ENCODE measurements at regions not wholly inside any gene's neighbourhood (a gene's known extent, or its start where the extent isn't known, plus 50 kb on each side); places are given as distances from the start of the nearest gene placed in this dataset.
"Not testable (repeated sequence)": the region's sequence is repeated elsewhere in the genome, so short reads cannot be mapped to it uniquely, and the experiment has no call there.

DNA sequence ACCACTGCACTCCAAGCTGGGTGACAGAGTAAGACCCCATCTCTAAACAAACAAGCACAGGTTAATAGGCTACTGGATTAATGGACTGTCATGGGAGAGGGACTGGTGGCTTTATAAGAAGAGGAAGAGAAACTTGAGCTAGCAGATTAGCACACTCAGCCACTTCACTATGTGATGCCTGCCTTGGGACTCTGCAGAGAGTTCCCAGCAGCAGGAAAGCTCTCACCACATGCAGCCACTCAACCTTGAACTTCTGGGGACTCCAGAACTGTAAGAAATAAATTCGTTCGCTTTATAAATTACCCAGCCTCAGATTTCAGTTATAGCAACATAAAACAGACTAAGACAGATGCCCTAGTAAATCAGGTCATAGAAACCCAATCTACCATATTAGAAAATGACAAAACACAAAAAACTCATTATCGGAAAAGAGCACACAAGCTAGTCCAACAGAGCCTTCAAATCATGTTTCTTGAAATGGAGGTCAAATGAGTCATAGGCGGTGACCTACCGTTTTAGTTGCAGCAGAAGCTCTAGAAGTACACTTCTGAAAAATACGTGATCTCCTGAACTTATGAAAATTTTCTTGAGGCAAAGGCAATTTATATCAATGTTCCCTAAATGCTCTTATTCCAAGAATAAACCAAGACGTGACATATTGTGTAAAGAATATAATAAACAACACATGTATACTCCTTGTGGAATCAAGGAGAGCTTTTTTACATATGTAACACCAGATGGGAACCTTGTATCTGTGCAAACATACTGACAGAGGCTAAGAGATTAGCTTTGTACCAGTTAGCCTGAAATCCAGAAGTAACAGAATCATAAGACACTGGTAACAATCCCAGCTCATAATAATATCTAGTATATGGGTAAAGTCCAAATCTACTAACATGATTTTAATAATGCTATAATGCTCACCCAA lies 340.9 kb upstream of the SGCG start:
- Histone ChIP-seq H3K27me3 (replicated peaks; ENCODE audit: insufficient read depth) (no peaks in the 10 kb centered on the region), H3K4me3 (no peak overlapping the region), H3K36me3 (no peaks in the 10 kb centered on the region), H3K4me1 (ENCODE audit: control insufficient read depth in 1 of 2, low read depth in 2 of 2) (peaks cover 0 to 7% of the 10 kb centered on the region in 2 donors), H3K27ac (no peak overlapping the region), H3K9me3 (no peaks in the 10 kb centered on the region)
- ATAC-seq (ENCODE audit: insufficient number of reproducible peaks, low FRiP score, low read depth) (no peak), DNase-seq (ENCODE audit: low spot score) (no peak)
- no peak for TF ChIP-seq CTCF (IDR thresholded peaks at IDR 0.05)

GRCh38 chr13:22846551-22846950 lies 334.2 kb upstream of the SGCG start:
- no peak for ATAC-seq (ENCODE audit: insufficient number of reproducible peaks, low FRiP score, low read depth)
- H3K9me3 ChIP-seq: no peaks in the 10 kb centered on the region
- no peak for TF ChIP-seq CTCF (IDR thresholded peaks at IDR 0.05)
- H3K4me3 ChIP-seq: no peak overlapping the region
- H3K27ac ChIP-seq: no peak overlapping the region
- H3K4me1 ChIP-seq (ENCODE audit: control insufficient read depth in 1 of 2, low read depth in 2 of 2): no peaks in the 10 kb centered on the region
- no peaks in the 10 kb centered on the region for H3K27me3 ChIP-seq (replicated peaks; ENCODE audit: insufficient read depth)
- no peak for DNase-seq (ENCODE audit: low spot score)
- no peaks in the 10 kb centered on the region for H3K36me3 ChIP-seq

DNA sequence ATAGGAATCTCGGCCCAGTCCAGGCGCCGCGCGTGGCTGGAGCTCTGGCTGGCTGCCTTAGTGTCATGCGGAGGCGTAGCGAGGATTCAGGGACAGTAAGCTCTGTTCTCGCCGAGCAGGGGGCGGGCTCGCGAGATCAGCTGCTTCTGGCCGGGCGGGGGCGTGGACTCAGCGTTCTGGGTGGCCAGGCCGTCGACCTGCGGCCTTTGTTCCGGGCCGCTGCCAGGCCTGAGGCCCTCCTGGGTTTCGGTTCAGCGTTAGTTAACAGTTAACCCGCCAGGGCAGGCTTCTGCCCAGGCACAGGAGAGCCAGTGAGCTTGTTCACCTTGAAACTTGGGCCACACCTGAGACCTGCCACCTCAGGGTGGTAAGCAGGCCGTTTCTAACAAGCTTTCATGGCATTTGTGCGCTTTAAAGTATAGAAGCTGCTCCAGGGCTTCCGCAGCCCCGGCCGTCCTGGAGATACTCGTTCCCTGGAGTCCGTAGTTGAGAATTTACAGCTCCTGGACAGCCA lies 332.2 kb upstream of the SGCG start:
- no peak for ATAC-seq (ENCODE audit: insufficient number of reproducible peaks, low FRiP score, low read depth)
- Histone ChIP-seq H3K4me1 (ENCODE audit: control insufficient read depth in 1 of 2, low read depth in 2 of 2) (no peaks in the 10 kb centered on the region), H3K27me3 (replicated peaks; ENCODE audit: insufficient read depth) (no peaks in the 10 kb centered on the region), H3K36me3 (no peaks in the 10 kb centered on the region), H3K4me3 (no peak overlapping the region), H3K9me3 (no peaks in the 10 kb centered on the region), H3K27ac (no peak overlapping the region)
- no peak for TF ChIP-seq CTCF (IDR thresholded peaks at IDR 0.05)
- DNase-seq (ENCODE audit: low spot score): no peak

DNA sequence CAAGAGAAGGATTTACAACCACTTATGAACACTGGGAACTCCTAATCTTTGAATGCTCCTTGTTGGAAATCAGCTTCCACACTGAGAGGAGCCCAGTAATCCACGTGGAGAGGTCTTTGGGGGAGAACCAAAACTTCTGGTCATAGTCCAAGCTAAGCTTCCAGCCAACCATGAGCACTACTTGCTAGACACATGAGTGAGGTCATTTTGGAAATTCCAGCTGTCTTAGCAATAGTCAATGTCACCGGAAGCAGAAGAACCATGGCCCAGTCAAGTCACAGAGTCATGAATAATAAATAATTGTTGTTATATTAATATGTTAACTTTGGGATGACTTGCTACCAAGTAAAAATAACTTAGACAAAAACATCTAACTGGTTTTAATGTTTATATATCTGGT lies 324.9 kb upstream of the SGCG start:
- Histone ChIP-seq H3K27me3 (replicated peaks; ENCODE audit: insufficient read depth) (no peaks in the 10 kb centered on the region), H3K4me1 (ENCODE audit: control insufficient read depth in 1 of 2, low read depth in 2 of 2) (no peaks in the 10 kb centered on the region), H3K36me3 (no peaks in the 10 kb centered on the region), H3K27ac (no peak overlapping the region), H3K4me3 (no peak overlapping the region), H3K9me3 (no peaks in the 10 kb centered on the region)
- no peak for TF ChIP-seq CTCF (IDR thresholded peaks at IDR 0.05)
- ATAC-seq (ENCODE audit: insufficient number of reproducible peaks, low FRiP score, low read depth) (no peak), DNase-seq (ENCODE audit: low spot score) (no peak)

DNA sequence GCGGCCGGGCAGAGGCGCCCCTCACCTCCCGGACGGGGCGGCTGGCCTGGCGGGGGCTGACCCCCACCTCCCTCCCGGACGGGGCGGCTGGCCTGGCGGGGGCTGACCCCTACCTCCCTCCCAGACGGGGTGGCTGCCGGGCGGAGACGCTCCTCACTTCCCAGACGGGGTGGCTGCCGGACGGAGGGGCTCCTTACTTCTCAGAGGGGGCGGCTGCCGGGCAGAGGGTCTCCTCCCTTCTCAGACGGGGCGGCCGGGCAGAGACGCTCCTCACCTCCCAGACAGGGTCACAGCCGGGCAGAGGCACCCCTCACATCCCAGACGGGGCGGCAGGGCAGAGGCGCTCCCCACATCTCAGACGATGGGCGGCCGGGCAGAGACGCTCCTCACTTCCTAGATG lies 321.8 kb upstream of the SGCG start:
- H3K4me1 ChIP-seq (ENCODE audit: control insufficient read depth in 1 of 2, low read depth in 2 of 2); H3K4me3 ChIP-seq; H3K27me3 ChIP-seq (replicated peaks; ENCODE audit: insufficient read depth); DNase-seq (ENCODE audit: low spot score); H3K27ac ChIP-seq; ATAC-seq (ENCODE audit: insufficient number of reproducible peaks, low FRiP score, low read depth); H3K9me3 ChIP-seq; H3K36me3 ChIP-seq: not testable (repeated sequence)

DNA sequence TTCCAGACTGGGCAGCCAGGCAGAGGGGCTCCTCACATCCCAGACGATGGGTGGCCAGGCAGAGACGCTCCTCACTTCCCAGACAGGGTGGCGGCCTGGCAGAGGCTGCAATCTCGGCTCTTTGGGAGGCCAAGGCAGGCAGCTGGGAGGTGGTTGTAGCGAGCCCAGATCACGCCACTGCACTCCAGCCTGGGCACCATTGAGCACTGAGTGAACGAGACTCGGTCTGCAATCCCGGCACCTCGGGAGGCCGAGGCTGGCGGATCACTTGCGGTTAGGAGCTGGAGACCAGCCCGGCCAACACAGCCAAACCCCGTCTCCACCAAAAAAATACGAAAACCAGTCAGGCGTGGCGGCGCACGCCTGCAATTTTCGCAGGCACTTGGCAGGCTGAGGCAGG lies 321.4 kb upstream of the SGCG start:
- not testable (repeated sequence) for ATAC-seq (ENCODE audit: insufficient number of reproducible peaks, low FRiP score, low read depth); H3K36me3 ChIP-seq; DNase-seq (ENCODE audit: low spot score); H3K9me3 ChIP-seq; H3K27ac ChIP-seq; H3K4me1 ChIP-seq (ENCODE audit: control insufficient read depth in 1 of 2, low read depth in 2 of 2); H3K4me3 ChIP-seq; H3K27me3 ChIP-seq (replicated peaks; ENCODE audit: insufficient read depth)
